K562 (cell line): ENCODE measurements at regions not wholly inside any gene's neighbourhood (a gene's known extent, or its start where the extent isn't known, plus 50 kb on each side); places are given as distances from the start of the nearest gene placed in this dataset.

ENCODE experiments used
- CREB1 ChIP-seq, 2 experiments: sonication (generic) in 1 of 2; formaldehyde crosslinking in 1 of 2; IDR thresholded peaks; 2 replicates each; pipeline versions ENCODE4 v1.6.1 to v1.8.0; 2012 to 2022; ENCODE audit warnings: inconsistent platforms in 1 of 2, mild to moderate bottlenecking in 1 of 2, missing genetic modification reagents in 1 of 2, moderate library complexity in 1 of 2
- FOXM1 ChIP-seq, 2 experiments: fragments of 450-650 bp in 1 of 2; sonication (generic) in 1 of 2; formaldehyde crosslinking in 1 of 2; IDR thresholded peaks; 2 replicates each; pipeline versions ENCODE4 v1.6.1 to v1.9.0; 2017 to 2022; ENCODE audit warnings: low read depth in 2 of 2, mild to moderate bottlenecking in 2 of 2, missing genetic modification reagents in 1 of 2, moderate library complexity in 1 of 2
- ZNF324 ChIP-seq: fragments of 250-450 bp; sonication (Bioruptor Pico); IDR thresholded peaks from 2 replicates; pipeline ENCODE4 v1.4.0; 2020; ENCODE audit warnings: mild to moderate bottlenecking
- ZNF408 ChIP-seq: fragments of 250-450 bp; sonication (Bioruptor Pico); IDR thresholded peaks from 2 replicates; pipeline ENCODE4 v1.4.0; 2020; ENCODE audit warnings: low read depth, mild to moderate bottlenecking, moderate library complexity
- TF ChIP-seq, protein P1 (sequence below), 3 experiments: IDR thresholded peaks in 2 of 3; conservative IDR thresholded peaks in 1 of 3; 2 replicates each; pipeline ENCODE4 v1.5.1; 2011 to 2012; ENCODE audit warnings: low read length in 3 of 3, mild to moderate bottlenecking in 3 of 3, control low read depth in 2 of 3, improper control_type of control experiment in 1 of 3, inconsistent platforms in 1 of 3, low read depth in 1 of 3, mixed read lengths in 1 of 3, moderate library complexity in 1 of 3; ENCODE audit not compliant: insufficient read depth in 2 of 3

DNA sequence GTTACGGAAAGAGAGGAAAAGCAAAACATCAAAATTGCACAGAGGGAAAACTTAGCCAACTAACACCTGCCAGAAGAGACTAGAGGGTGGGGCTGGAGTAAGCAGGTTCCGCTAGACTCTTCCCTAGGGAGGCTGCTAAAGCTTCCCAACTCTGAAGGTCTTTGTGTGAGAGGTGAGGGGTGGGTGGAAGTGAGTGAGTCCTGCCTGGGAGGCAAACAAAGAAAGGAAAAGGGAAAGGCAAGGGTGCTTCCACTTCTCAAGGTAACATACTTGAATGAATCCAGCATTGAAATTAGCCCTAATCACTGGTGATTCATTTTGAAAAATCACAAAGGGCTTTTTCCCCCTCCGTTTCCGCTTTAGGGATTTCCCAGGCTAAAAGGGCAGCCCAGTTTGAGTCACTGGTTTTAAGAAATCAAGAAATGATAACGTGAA lies 220.5 kb upstream of the ADAMTS9 start:
- TF ChIP-seq FOXM1 (IDR thresholded peaks at IDR 0.05; ENCODE audit: low read depth) = no peak
- TF ChIP-seq FOXM1 (CRISPR knock-in tag; IDR thresholded peaks at IDR 0.05; ENCODE audit: low read depth) = no peak
- no peak for TF ChIP-seq ZNF324 (CRISPR knock-in tag)
- TF ChIP-seq CREB1 (IDR thresholded peaks at IDR 0.05) = no peak
- TF ChIP-seq CREB1 (CRISPR knock-in tag; IDR thresholded peaks at IDR 0.05) = no peak
- no peak for TF ChIP-seq ZNF408
- TF ChIP-seq, protein P1, sequence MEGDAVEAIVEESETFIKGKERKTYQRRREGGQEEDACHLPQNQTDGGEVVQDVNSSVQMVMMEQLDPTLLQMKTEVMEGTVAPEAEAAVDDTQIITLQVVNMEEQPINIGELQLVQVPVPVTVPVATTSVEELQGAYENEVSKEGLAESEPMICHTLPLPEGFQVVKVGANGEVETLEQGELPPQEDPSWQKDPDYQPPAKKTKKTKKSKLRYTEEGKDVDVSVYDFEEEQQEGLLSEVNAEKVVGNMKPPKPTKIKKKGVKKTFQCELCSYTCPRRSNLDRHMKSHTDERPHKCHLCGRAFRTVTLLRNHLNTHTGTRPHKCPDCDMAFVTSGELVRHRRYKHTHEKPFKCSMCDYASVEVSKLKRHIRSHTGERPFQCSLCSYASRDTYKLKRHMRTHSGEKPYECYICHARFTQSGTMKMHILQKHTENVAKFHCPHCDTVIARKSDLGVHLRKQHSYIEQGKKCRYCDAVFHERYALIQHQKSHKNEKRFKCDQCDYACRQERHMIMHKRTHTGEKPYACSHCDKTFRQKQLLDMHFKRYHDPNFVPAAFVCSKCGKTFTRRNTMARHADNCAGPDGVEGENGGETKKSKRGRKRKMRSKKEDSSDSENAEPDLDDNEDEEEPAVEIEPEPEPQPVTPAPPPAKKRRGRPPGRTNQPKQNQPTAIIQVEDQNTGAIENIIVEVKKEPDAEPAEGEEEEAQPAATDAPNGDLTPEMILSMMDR (IDR thresholded peaks at IDR 0.05 in 2 of 3, conservative IDR thresholded peaks at IDR 0.05 in 1 of 3; ENCODE audit: insufficient read depth in 2 of 3, low read depth in 1 of 3, low read length in 3 of 3) = no peak
